Right lung (tissue), 2 donors: ENCODE measurements at regions not wholly inside any gene's neighbourhood (a gene's known extent, or its start where the extent isn't known, plus 50 kb on each side); places are given as distances from the start of the nearest gene placed in this dataset.
A peak's percentile ranks its signal among the peaks of the same experiment; 100 is the strongest.

Experiments
- DNase-seq, 2 donors: peaks; one replicate each; pipeline ENCODE4 v3.0.0-alpha.2; 2013

DNA sequence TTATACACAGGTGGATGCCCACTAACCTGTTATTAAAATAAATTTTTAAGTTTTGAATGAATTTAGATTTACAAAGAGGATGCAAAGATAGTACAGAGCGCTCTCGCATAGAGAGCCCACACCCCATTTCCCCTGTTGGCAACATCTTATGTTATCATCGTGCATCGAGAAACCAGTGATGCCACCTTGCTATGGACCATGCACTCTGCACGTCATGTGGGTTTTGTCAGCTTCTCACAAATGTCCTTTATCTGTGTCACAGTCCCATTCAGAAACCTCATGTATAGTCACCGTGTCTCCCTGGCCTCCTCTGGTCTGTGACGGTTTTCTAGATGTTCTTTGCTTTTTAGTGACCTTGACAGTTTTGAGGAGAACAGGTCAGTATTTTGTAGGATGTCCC is 60.0 kb downstream of the ING1 start:
- DNase-seq = no peak

DNA sequence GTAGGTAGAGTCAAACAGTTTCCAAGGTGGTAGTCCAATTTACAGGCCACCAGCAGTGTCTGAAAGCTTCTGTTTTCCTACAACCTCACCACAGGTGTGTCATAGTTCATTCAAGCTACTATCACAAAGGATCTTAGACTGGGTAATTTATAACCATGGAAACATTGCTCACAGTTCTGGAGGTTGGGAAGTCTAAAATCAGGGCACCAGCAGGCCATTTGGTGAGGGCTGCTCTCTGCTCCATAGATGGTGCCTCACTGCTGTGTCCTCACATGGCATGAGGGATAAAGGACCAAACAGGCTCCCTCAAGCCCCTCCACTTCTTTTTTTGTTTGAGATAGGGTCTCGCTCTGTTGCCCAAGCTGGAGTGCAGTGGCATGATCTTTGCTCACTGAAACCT is 60.6 kb downstream of the ING1 start:
- no peak for DNase-seq

GRCh38 chr13:110774490-110774889 is 61.0 kb downstream of the ING1 start:
- DNase-seq = no peak

GRCh38 chr13:110775576-110775975 is 62.1 kb downstream of the ING1 start:
- DNase-seq = no peak

GRCh38 chr13:110777251-110777820 is 63.8 kb downstream of the ING1 start:
- DNase-seq = no peak

- DNase-seq = no peak
These were observed 65.5 kb downstream of the ING1 start for GRCh38 chr13:110779022-110779421.

- DNase-seq = no peak
These were observed 66.9 kb downstream of the ING1 start for GRCh38 chr13:110780422-110780821.

- DNase-seq = no peak
These were observed 68.7 kb downstream of the ING1 start for GRCh38 chr13:110782185-110782584.

DNA sequence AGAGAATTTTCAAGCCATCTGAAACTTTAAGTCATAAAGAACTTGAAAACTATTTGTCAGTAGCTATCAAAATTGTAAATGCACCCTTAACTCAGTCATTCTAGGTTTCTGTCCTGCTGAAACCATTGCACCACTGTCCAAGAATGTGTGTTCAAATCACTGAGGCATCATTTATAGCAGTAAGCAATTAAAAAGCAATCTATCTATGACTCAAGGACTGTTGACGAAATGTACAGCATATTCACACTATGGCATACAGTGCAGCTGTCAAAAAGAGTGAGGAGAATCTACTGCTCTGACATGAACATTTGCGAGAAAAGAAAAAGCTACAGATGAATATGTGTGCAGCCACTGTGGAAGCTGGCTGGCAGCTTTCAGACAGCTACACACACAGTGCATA is 71.2 kb downstream of the ING1 start:
- DNase-seq = no peak

DNA sequence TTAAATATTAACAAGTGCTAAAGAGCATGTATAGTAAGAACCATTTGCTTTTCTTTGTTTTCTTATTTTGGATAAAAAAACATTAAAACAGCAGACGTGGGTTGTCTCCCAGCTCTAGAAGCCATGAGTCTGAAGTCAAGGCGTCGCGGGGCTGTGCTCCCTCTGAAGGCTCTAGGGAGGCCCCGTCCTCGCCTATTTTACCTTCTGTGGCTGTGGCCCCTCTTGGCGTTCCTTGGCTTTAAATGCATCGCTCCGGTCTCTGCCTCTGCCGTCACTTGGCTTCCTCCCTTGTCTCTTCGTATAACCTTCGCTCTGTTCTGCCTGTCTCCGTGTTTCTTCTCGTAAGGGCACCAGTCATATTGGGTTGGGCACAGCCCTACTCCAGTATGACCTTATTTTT is 75.3 kb downstream of the ING1 start:
- DNase-seq = no peak

DNA sequence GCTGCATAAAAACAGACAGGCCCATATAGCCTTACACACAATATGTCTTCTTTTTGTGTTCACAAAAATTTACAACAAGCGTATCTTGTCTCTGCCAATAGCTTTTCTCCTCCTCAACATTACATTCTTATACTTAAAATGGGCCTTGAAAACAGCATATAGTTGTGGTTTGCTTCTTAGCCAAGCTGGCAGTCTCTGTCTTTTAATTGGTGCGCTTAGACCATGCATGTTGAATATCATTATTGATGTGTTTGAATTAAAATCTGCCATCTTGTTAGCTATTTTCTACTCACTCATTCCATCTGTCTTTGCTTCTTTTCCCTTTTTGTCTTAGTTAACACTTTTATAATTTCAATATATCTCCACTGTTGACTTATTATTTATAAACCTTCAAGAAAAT is 76.4 kb downstream of the ING1 start:
- no peak for DNase-seq

- no peak for DNase-seq
These were observed 76.9 kb downstream of the ING1 start for GRCh38 chr13:110790371-110790770.

DNA sequence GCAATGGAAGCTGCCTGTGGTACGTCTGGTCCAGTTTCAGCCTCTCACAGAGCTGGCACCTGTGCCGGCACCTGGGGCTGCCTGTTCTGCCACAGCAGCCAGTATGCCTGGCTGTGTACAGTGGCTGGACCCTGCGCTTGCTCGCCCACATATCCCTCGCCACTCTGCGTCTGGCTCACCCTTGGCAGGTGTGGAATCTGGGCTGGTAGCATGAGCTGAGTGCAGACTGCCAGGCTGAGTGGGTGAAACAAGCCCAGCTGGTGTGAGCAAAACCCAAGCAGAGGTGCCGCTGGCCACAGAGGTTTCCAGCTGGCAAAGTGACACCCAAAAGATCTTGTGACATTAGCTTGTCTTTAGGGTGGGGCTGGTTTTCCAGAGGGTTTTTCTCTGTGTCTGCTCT is 80.7 kb downstream of the ING1 start:
- no peak for DNase-seq

- no peak for DNase-seq
These were observed 83.9 kb downstream of the ING1 start for GRCh38 chr13:110797230-110797877.

- DNase-seq = no peak
These were observed 84.8 kb downstream of the ING1 start for GRCh38 chr13:110798081-110798994.

DNA sequence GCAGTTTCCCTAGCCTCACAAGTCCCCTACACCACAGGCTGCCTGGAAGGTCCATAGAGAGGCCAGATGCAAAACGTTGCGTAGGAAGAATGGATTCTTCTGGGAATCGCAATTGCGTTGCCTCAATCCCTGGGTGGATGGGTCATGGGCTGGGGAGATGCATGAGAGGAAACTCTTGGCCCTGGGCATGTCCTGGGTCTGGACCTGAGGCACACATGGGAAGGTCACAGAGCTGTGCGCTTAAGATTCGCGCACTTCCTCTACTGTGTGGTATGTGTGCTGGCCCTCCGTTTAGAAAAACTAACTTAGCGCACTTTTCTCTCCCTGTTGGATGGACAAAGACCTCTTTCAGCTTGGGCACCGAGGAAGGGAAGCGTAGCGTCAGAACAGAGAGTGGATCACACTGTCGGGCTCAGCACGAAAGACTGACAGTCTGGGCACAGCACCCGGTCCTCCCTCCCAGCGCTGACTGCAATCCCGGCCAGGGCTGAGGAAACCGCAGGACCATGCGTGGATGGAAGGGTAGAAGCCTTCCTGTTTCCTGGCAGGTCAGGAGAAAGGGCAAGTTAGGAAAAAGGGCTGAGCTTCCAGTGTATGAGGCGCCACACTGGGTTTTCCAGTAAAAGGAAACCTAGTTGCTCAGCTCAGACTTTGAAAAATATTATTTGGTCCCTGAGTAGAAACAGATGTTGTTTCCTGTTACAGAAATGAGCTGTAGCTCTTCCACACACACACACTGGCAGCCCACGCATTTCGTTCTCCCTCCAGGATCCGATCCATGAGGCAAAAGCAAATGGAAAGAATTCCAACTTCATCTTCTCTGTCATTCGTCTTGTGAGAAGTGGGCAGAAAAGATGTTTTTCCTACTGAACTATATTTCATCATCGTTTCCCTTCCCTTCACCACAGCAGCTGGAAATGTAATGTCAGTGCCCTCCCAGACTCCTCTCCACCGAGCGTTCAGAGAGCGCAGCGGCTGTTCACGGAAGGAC is 86.0 kb downstream of the ING1 start:
- peak; percentile 75 to 81 for DNase-seq

- no peak for DNase-seq
These were observed 87.5 kb downstream of the ING1 start for GRCh38 chr13:110801044-110801443.

GRCh38 chr13:110802260-110802659 is 88.8 kb downstream of the ING1 start:
- no peak for DNase-seq

GRCh38 chr13:110806636-110807035 is 93.1 kb downstream of the ING1 start:
- no peak for DNase-seq

GRCh38 chr13:110807546-110807945 is 94.0 kb downstream of the ING1 start:
- no peak for DNase-seq

DNA sequence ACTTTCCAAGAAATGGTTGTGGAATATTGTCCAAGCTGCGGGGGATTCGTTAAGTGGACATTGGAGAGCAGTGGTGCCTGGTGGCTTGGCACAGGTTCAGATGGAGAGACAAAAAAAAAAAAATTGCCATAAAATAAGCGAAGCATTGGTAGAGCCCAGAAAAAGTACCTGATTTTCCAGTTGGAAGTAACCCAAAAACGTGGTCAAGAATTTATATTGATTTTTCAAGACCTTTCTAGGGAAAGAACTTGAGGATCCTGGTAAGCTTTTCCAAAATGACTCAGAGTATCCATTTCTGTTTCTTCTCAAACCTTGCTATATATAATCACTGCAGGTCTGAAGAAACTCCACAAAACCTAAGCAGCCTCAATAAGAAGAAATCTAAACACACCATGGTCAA is 94.6 kb downstream of the ING1 start:
- DNase-seq = no peak
